ENCODE measurements at regions not wholly inside any gene's neighbourhood (a gene's known extent, or its start where the extent isn't known, plus 50 kb on each side); places are given as distances from the start of the nearest gene placed in this dataset.

- Histone ChIP-seq H3K4me1 (ENCODE audit: control insufficient read depth, extremely low read depth, insufficient read depth, low read length) (no peaks in the 10 kb centered on the region), H3K4me2 (ENCODE audit: insufficient read depth, low read length) (no peak overlapping the region), H2AFZ (ENCODE audit: low read depth, low read length) (no peak overlapping the region), H3K36me3 (ENCODE audit: control insufficient read depth in 2 of 2, extremely low read depth in 1 of 2, insufficient read depth in 2 of 2, low read length in 2 of 2) (no peaks in the 10 kb centered on the region), H3K9ac (replicated peaks; ENCODE audit: extremely low read depth, insufficient read depth, low read length) (no peak overlapping the region), H3K79me2 (ENCODE audit: control insufficient read depth, insufficient read depth, low read length) (no peaks in the 10 kb centered on the region), H3K27ac (ENCODE audit: insufficient read depth, low read depth, low read length) (no peak overlapping the region), H3K27me3 (ENCODE audit: control insufficient read depth in 2 of 2, insufficient read depth in 2 of 2, low read length in 2 of 2) (no peaks in the 10 kb centered on the region), H3K4me3 (replicated peaks in 1 of 3; ENCODE audit: insufficient read depth in 1 of 3, low read depth in 1 of 3, low read length in 3 of 3) (no peak overlapping the region), H3K9me1 (replicated peaks; ENCODE audit: control insufficient read depth, extremely low read depth, insufficient read depth, low read length) (no peaks in the 10 kb centered on the region), H3K9me3 (replicated peaks; ENCODE audit: control insufficient read depth, insufficient read depth, low read length) (no peaks in the 10 kb centered on the region), H4K20me1 (replicated peaks; ENCODE audit: control insufficient read depth, extremely low read depth, insufficient read depth, low read length) (no peaks in the 10 kb centered on the region)
- BruUV-seq (replicated peaks): no TSS peak
- DNase-seq (ENCODE audit: low read depth, low spot score): no peak
- intact Hi-C loops (cut with micrococcal nuclease) (no loop called here), dilution Hi-C loops (cut with MboI; ENCODE audit: extremely low pct_ligation_motif_present, low sequenced_read_pairs) (no loop called here)
- CTCF ChIA-PET: interaction anchor here (1.7 kb wide), 1 partner anchor 10 kb away, joined by 3 read pairs; no protein-coding TSS in a partner anchor
- no peak for FAIRE-seq
- TF ChIP-seq MAX (IDR thresholded peaks at IDR 0.05; ENCODE audit: insufficient read depth, insufficient read length): no peak
- no peak for TF ChIP-seq MYC (IDR thresholded peaks at IDR 0.05; ENCODE audit: low read depth, low read length)
- TF ChIP-seq GATA2 (IDR thresholded peaks at IDR 0.05; ENCODE audit: insufficient read depth, insufficient read length, low read depth, low read length): no peak
- POLR2A ChIA-PET: no interaction called here
Observed at GRCh38 chr4:105067431-105067830, 79.2 kb upstream of the TET2 start.

- H3K27ac ChIP-seq (ENCODE audit: insufficient read depth, low read depth, low read length): no peak overlapping the region
- ChIA-PET CTCF (interaction anchor here (1.7 kb wide), 1 partner anchor 11 kb away, joined by 3 read pairs; no protein-coding TSS in a partner anchor), POLR2A (interaction anchor here (0.7 kb wide), 1 partner anchor 210 kb away, joined by 7 read pairs; no protein-coding TSS in a partner anchor)
- H3K9ac ChIP-seq (replicated peaks; ENCODE audit: extremely low read depth, insufficient read depth, low read length): no peak overlapping the region
- H3K9me1 ChIP-seq (replicated peaks; ENCODE audit: control insufficient read depth, extremely low read depth, insufficient read depth, low read length): no peaks in the 10 kb centered on the region
- no peak for DNase-seq (ENCODE audit: low read depth, low spot score)
- H3K4me1 ChIP-seq (ENCODE audit: control insufficient read depth, extremely low read depth, insufficient read depth, low read length): no peaks in the 10 kb centered on the region
- no peaks in the 10 kb centered on the region for H3K79me2 ChIP-seq (ENCODE audit: control insufficient read depth, insufficient read depth, low read length)
- TF ChIP-seq FOS (IDR thresholded peaks at IDR 0.05; ENCODE audit: borderline replicate concordance, insufficient read depth, low read length): no peak
- no peak for TF ChIP-seq MAX (IDR thresholded peaks at IDR 0.05; ENCODE audit: insufficient read depth, insufficient read length)
- no peak for TF ChIP-seq EZH2 (IDR thresholded peaks at IDR 0.05; ENCODE audit: borderline replicate concordance, low read depth, low read length, severe bottlenecking)
- no peak for TF ChIP-seq POLR2AphosphoS5 (IDR thresholded peaks at IDR 0.05; ENCODE audit: insufficient read depth, low read depth, low read length)
- TF ChIP-seq JUN (IDR thresholded peaks at IDR 0.05; ENCODE audit: borderline replicate concordance, insufficient read depth, insufficient read length, low read depth): no peak
- TF ChIP-seq CTCF (IDR thresholded peaks at IDR 0.05; ENCODE audit: extremely low read depth in 1 of 2, insufficient read depth in 1 of 2, low read depth in 1 of 2, low read length in 2 of 2): no peak
- TF ChIP-seq GATA2 (IDR thresholded peaks at IDR 0.05; ENCODE audit: insufficient read depth, insufficient read length, low read depth, low read length): no peak
- TF ChIP-seq POLR2A (IDR thresholded peaks at IDR 0.05; ENCODE audit: low read depth, low read length): no peak
- H3K9me3 ChIP-seq (replicated peaks; ENCODE audit: control insufficient read depth, insufficient read depth, low read length): no peaks in the 10 kb centered on the region
- intact Hi-C loops (cut with micrococcal nuclease) (no loop called here), dilution Hi-C loops (cut with MboI; ENCODE audit: extremely low pct_ligation_motif_present, low sequenced_read_pairs) (no loop called here)
- H3K4me2 ChIP-seq (ENCODE audit: insufficient read depth, low read length): no peak overlapping the region
- no peaks in the 10 kb centered on the region for H4K20me1 ChIP-seq (replicated peaks; ENCODE audit: control insufficient read depth, extremely low read depth, insufficient read depth, low read length)
- BruUV-seq (replicated peaks): no TSS peak
- H3K27me3 ChIP-seq (ENCODE audit: control insufficient read depth in 2 of 2, insufficient read depth in 2 of 2, low read length in 2 of 2): no peaks in the 10 kb centered on the region
- FAIRE-seq: no peak
- H2AFZ ChIP-seq (ENCODE audit: low read depth, low read length): no peak overlapping the region
- no peaks in the 10 kb centered on the region for H3K36me3 ChIP-seq (ENCODE audit: control insufficient read depth in 2 of 2, extremely low read depth in 1 of 2, insufficient read depth in 2 of 2, low read length in 2 of 2)
- H3K4me3 ChIP-seq (replicated peaks in 1 of 3; ENCODE audit: insufficient read depth in 1 of 3, low read depth in 1 of 3, low read length in 3 of 3): no peak overlapping the region
Observed at GRCh38 chr4:105067946-105068345, 78.7 kb upstream of the TET2 start.

All from endothelial cell of umbilical vein (primary cell).